ENCODE measurements at regions not wholly inside any gene's neighbourhood (a gene's known extent, or its start where the extent isn't known, plus 50 kb on each side); places are given as distances from the start of the nearest gene placed in this dataset.

- no peak for TF ChIP-seq CEBPB (IDR thresholded peaks at IDR 0.05)
- no peak for TF ChIP-seq TCF12 (IDR thresholded peaks at IDR 0.05; ENCODE audit: low read depth)
- no peak for TF ChIP-seq FOXM1 (IDR thresholded peaks at IDR 0.05; ENCODE audit: borderline replicate concordance, low read depth)
- TF ChIP-seq ZBTB7A (IDR thresholded peaks at IDR 0.05; ENCODE audit: low read depth) = no peak
- no peak for TF ChIP-seq TEAD4 (IDR thresholded peaks at IDR 0.05)
- TF ChIP-seq, protein P1, sequence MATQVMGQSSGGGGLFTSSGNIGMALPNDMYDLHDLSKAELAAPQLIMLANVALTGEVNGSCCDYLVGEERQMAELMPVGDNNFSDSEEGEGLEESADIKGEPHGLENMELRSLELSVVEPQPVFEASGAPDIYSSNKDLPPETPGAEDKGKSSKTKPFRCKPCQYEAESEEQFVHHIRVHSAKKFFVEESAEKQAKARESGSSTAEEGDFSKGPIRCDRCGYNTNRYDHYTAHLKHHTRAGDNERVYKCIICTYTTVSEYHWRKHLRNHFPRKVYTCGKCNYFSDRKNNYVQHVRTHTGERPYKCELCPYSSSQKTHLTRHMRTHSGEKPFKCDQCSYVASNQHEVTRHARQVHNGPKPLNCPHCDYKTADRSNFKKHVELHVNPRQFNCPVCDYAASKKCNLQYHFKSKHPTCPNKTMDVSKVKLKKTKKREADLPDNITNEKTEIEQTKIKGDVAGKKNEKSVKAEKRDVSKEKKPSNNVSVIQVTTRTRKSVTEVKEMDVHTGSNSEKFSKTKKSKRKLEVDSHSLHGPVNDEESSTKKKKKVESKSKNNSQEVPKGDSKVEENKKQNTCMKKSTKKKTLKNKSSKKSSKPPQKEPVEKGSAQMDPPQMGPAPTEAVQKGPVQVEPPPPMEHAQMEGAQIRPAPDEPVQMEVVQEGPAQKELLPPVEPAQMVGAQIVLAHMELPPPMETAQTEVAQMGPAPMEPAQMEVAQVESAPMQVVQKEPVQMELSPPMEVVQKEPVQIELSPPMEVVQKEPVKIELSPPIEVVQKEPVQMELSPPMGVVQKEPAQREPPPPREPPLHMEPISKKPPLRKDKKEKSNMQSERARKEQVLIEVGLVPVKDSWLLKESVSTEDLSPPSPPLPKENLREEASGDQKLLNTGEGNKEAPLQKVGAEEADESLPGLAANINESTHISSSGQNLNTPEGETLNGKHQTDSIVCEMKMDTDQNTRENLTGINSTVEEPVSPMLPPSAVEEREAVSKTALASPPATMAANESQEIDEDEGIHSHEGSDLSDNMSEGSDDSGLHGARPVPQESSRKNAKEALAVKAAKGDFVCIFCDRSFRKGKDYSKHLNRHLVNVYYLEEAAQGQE (IDR thresholded peaks at IDR 0.05; ENCODE audit: low read depth) = no peak
- TF ChIP-seq YY1 (IDR thresholded peaks at IDR 0.05; ENCODE audit: low read depth) = no peak
Measured at GRCh38 chr9:84166891-84167290, 173.7 kb downstream of the SLC28A3 start.

- TF ChIP-seq TEAD4 (IDR thresholded peaks at IDR 0.05) = no peak
- TF ChIP-seq, protein P1 (IDR thresholded peaks at IDR 0.05; ENCODE audit: low read depth) = no peak
- TF ChIP-seq MAX (IDR thresholded peaks at IDR 0.05) = no peak
- no peak for TF ChIP-seq EGR1 (IDR thresholded peaks at IDR 0.05)
- TF ChIP-seq EP300 (IDR thresholded peaks at IDR 0.05; ENCODE audit: borderline replicate concordance) = no peak
- TF ChIP-seq CREB1 (IDR thresholded peaks at IDR 0.05; ENCODE audit: low read depth) = no peak
- TF ChIP-seq TCF12 (IDR thresholded peaks at IDR 0.05; ENCODE audit: low read depth) = no peak
- no peak for TF ChIP-seq FOXM1 (IDR thresholded peaks at IDR 0.05; ENCODE audit: borderline replicate concordance, low read depth)
- TF ChIP-seq USF1 (IDR thresholded peaks at IDR 0.05) = no peak
- TF ChIP-seq YY1 (IDR thresholded peaks at IDR 0.05; ENCODE audit: low read depth) = no peak
- no peak for TF ChIP-seq TAF1 (IDR thresholded peaks at IDR 0.05; ENCODE audit: low read depth)
- TF ChIP-seq RAD21 (IDR thresholded peaks at IDR 0.05; ENCODE audit: low read depth) = no peak
Measured at GRCh38 chr9:84169240-84169639, 171.3 kb downstream of the SLC28A3 start.

GRCh38 chr9:84170521-84171141 lies 169.9 kb downstream of the SLC28A3 start:
- TF ChIP-seq EP300 (IDR thresholded peaks at IDR 0.05; ENCODE audit: borderline replicate concordance) = peak; percentile 31; the same call in 1 of the 2 replicates
- peak; percentile 66 for TF ChIP-seq NFIC (IDR thresholded peaks at IDR 0.05)
- no peak for TF ChIP-seq USF1 (IDR thresholded peaks at IDR 0.05)
- peak; percentile 71 for TF ChIP-seq TCF12 (IDR thresholded peaks at IDR 0.05; ENCODE audit: low read depth)
- TF ChIP-seq CREB1 (IDR thresholded peaks at IDR 0.05; ENCODE audit: low read depth) = no peak
- peak; percentile 82 for TF ChIP-seq MAX (IDR thresholded peaks at IDR 0.05)
- TF ChIP-seq TEAD4 (IDR thresholded peaks at IDR 0.05) = peak; percentile 53

- TF ChIP-seq ZBTB7A (IDR thresholded peaks at IDR 0.05; ENCODE audit: low read depth) (no peak), TEAD4 (IDR thresholded peaks at IDR 0.05) (no peak), RAD21 (IDR thresholded peaks at IDR 0.05; ENCODE audit: low read depth) (no peak), MAX (IDR thresholded peaks at IDR 0.05) (no peak), FOXM1 (IDR thresholded peaks at IDR 0.05; ENCODE audit: borderline replicate concordance, low read depth) (no peak), CREB1 (IDR thresholded peaks at IDR 0.05; ENCODE audit: low read depth) (no peak), YY1 (IDR thresholded peaks at IDR 0.05; ENCODE audit: low read depth) (no peak), USF1 (IDR thresholded peaks at IDR 0.05) (no peak), TAF1 (IDR thresholded peaks at IDR 0.05; ENCODE audit: low read depth) (no peak), EP300 (IDR thresholded peaks at IDR 0.05; ENCODE audit: borderline replicate concordance) (no peak), TCF12 (IDR thresholded peaks at IDR 0.05; ENCODE audit: low read depth) (no peak), CEBPB (IDR thresholded peaks at IDR 0.05) (no peak)
Measured at GRCh38 chr9:84173961-84174360, 166.6 kb downstream of the SLC28A3 start.

DNA sequence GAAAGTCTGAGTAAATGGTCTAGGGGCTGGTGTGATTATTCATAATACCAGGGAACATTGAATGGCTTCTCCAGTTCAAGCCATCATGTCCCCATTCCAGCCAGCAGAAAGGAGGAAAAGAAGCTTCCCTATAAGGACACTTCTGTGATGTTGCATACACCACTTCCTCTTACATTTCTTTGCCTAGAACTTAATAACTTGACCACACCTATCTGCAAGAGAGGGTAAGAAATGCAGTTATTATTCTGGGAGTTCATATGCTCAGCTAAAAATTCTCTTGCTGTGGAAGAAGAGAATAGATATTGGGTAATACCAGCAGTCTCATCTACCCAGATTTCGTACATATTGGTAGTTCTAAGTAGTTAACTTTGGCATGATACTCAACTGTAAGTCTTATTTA lies 166.1 kb downstream of the SLC28A3 start:
- TF ChIP-seq TCF12 (IDR thresholded peaks at IDR 0.05; ENCODE audit: low read depth) (no peak), NFIC (IDR thresholded peaks at IDR 0.05) (no peak), EGR1 (IDR thresholded peaks at IDR 0.05) (no peak), ZBTB7A (IDR thresholded peaks at IDR 0.05; ENCODE audit: low read depth) (no peak), FOXM1 (IDR thresholded peaks at IDR 0.05; ENCODE audit: borderline replicate concordance, low read depth) (no peak), USF1 (IDR thresholded peaks at IDR 0.05) (no peak), CREB1 (IDR thresholded peaks at IDR 0.05; ENCODE audit: low read depth) (no peak), YY1 (IDR thresholded peaks at IDR 0.05; ENCODE audit: low read depth) (no peak)
